ENCODE measurements at regions not wholly inside any gene's neighbourhood (a gene's known extent, or its start where the extent isn't known, plus 50 kb on each side); places are given as distances from the start of the nearest gene placed in this dataset.
"Not testable (repeated sequence)": the region's sequence is repeated elsewhere in the genome, so short reads cannot be mapped to it uniquely, and the experiment has no call there.

DNA sequence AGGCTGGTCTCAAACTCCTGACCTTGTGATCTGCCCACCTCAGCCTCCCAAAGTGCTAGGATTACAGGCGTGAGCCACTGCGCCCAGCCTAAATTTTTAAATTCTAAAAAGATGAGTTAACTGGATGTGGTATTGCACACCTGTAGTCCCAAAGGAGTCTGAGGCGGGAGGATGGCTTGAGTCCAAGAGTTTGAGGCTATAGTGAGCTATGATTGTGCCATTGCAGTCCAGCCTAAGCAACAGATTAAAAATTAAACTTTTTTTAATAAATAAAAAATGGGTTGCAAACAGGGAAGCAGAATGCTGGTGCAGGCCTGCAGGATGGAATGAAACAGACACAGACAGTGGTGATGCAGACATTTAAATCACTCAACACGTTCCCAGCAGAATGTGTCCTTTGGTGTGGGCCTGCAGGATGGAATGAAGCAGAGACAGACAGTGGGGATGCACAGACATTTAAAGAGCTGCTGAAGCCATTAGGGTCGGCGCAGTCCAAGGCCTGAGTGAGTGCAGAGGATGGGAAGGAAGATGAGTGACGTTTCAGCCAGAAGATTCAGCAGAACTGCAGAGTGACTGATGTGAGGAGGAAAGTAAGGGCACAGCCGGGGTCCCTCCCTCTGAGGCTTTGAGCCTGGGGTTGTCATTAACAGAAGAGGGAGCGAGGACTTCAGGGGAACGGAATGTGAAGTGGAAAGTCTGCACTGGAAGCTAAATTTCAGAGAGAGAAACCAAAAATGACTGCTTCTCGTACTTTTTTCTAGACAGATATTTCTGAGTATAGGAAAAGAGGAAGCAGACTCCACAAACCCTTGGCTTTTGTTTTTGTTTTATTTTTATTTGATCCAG lies 117.5 kb downstream of the RIN2 start:
- WGBS, 4 donors = 63 to 69% (median 65%) methylated on average over 11 of the region's 11 CpGs
- Histone ChIP-seq H3K4me3 (no peak overlapping the region), H3K4me1 (replicated peaks in 1 of 2) (peaks cover 7 to 14% of the 10 kb centered on the region in 2 donors), H3K36me3 (replicated peaks in 1 of 2) (no peaks in the 10 kb centered on the region), H3K9me3 (replicated peaks in 1 of 3) (no peaks in the 10 kb centered on the region), H3K27me3 (no peaks in the 10 kb centered on the region), H3K27ac (peak overlapping the region in 3 of 5 donors; percentile 19 to 68 (median 56))
- DNase-seq = no peak
- intact Hi-C loops (cut with DNase I) = no loop called here
- TF ChIP-seq POLR2A (IDR thresholded peaks at IDR 0.05) = no peak
- TF ChIP-seq, protein P1, sequence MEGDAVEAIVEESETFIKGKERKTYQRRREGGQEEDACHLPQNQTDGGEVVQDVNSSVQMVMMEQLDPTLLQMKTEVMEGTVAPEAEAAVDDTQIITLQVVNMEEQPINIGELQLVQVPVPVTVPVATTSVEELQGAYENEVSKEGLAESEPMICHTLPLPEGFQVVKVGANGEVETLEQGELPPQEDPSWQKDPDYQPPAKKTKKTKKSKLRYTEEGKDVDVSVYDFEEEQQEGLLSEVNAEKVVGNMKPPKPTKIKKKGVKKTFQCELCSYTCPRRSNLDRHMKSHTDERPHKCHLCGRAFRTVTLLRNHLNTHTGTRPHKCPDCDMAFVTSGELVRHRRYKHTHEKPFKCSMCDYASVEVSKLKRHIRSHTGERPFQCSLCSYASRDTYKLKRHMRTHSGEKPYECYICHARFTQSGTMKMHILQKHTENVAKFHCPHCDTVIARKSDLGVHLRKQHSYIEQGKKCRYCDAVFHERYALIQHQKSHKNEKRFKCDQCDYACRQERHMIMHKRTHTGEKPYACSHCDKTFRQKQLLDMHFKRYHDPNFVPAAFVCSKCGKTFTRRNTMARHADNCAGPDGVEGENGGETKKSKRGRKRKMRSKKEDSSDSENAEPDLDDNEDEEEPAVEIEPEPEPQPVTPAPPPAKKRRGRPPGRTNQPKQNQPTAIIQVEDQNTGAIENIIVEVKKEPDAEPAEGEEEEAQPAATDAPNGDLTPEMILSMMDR (IDR thresholded peaks at IDR 0.05) = no peak

- peaks cover 7 to 16% of the 10 kb centered on the region in 2 donors for H3K4me1 ChIP-seq (replicated peaks in 1 of 2)
- no peaks in the 10 kb centered on the region for H3K9me3 ChIP-seq (replicated peaks in 1 of 3)
- TF ChIP-seq, protein P1 (IDR thresholded peaks at IDR 0.05) = no peak
- no peak for TF ChIP-seq POLR2A (IDR thresholded peaks at IDR 0.05)
- no peaks in the 10 kb centered on the region for H3K27me3 ChIP-seq
- no peaks in the 10 kb centered on the region for H3K36me3 ChIP-seq (replicated peaks in 1 of 2)
- H3K4me3 ChIP-seq = no peak overlapping the region
- 80 to 88% (median 82%) methylated on average over 5 of the region's 5 CpGs for WGBS, 4 donors
- DNase-seq = no peak
- peak overlapping the region in 3 of 5 donors; percentile 34 to 68 (median 56) for H3K27ac ChIP-seq
- intact Hi-C loops (cut with DNase I) = no loop called here
Measured at GRCh38 chr20:19876828-19877460, 118.9 kb downstream of the RIN2 start.

- H3K4me3 ChIP-seq; H3K36me3 ChIP-seq (replicated peaks in 1 of 2); DNase-seq; H3K27me3 ChIP-seq; intact Hi-C loops (cut with DNase I); H3K9me3 ChIP-seq (replicated peaks in 1 of 3): not testable (repeated sequence)
- WGBS, 4 donors = 87 to 92% (median 91%) methylated on average over 4 of the region's 4 CpGs
- H3K27ac ChIP-seq = peak overlapping the region in 1 of 5 donors; percentile 39
- H3K4me1 ChIP-seq (replicated peaks in 1 of 2) = peaks cover 11 to 24% of the 10 kb centered on the region in 2 donors
Measured at GRCh38 chr20:19879874-19880255, 121.8 kb downstream of the RIN2 start.

DNA sequence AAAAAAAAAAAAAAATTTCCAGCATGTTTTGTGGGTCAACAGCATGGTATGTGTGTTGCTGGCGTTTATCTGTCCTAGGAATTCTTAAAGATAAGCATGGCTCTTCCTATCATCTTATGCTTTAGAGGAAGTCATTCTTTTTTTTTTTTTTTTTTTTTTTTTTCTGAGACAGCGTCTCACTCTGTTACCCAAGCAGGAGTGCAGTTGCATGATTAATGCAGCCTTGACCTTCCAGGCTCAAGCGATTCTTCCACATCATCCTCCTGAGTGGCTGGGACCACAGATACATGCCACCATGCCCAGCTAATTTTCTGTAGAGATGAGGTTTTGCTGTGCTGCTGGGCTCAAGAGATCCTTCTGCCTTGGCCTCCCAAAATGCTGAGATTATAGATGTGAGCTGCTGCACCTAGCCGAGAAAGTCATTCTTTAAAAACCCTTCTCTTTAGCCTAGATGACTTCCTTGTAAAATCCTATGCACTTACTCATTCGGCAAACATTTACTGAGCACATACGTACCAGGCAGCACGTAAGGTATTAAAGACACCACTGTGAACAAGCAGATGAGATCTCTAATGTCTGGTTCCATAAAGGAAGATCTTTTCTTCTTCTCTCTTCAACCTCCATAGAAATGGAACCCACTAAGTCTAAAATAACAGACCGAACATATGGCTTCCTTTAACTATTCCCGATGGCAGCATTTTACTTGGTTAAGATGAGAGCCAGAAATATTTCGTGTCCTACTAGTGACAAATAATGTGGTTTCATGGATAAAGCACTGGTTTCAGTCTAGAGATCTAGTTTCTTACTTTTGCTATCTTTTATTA lies 122.4 kb downstream of the RIN2 start:
- intact Hi-C loops (cut with DNase I) = no loop called here
- Histone ChIP-seq H3K27ac (peak overlapping the region in 3 of 5 donors; percentile 39 to 73 (median 40)), H3K27me3 (no peaks in the 10 kb centered on the region), H3K4me1 (replicated peaks in 1 of 2) (peaks cover 17 to 29% of the 10 kb centered on the region in 2 donors), H3K9me3 (replicated peaks in 1 of 3) (no peaks in the 10 kb centered on the region), H3K36me3 (replicated peaks in 1 of 2) (no peaks in the 10 kb centered on the region), H3K4me3 (no peak overlapping the region)
- peak in 6 of 7 donors; percentile 46 to 73 (median 62) for DNase-seq
- TF ChIP-seq POLR2A (IDR thresholded peaks at IDR 0.05) = no peak
- TF ChIP-seq, protein P1 (IDR thresholded peaks at IDR 0.05) = no peak
- 63 to 75% (median 67%) methylated on average over 10 of the region's 10 CpGs for WGBS, 4 donors

Measured in adrenal gland (tissue), 9 donors.